Gastroesophageal sphincter (tissue), 3 donors: ENCODE measurements at regions not wholly inside any gene's neighbourhood (a gene's known extent, or its start where the extent isn't known, plus 50 kb on each side); places are given as distances from the start of the nearest gene placed in this dataset.

Experiments
- EP300 ChIP-seq: sonication (generic); formaldehyde crosslinking; IDR thresholded peaks from one replicate; pipeline ENCODE4 v1.6.1; 2017; ENCODE audit warnings: antibody characterized with exemption, mild to moderate bottlenecking
- POLR2AphosphoS5 ChIP-seq: sonication (generic); formaldehyde crosslinking; IDR thresholded peaks from one replicate; pipeline ENCODE4 v1.6.1; 2017; ENCODE audit warnings: antibody characterized with exemption
- TF ChIP-seq, protein P1 (sequence below), 4 experiments: fragments of 200-600 bp in 2 of 4; fragments of 450-650 bp in 2 of 4; sonication (generic) in 1 of 4; IDR thresholded peaks; one replicate each; pipeline ENCODE4 v1.5.1; 2017 to 2019; ENCODE audit warnings: antibody characterized with exemption in 4 of 4, mild to moderate bottlenecking in 2 of 4, moderate library complexity in 2 of 4

DNA sequence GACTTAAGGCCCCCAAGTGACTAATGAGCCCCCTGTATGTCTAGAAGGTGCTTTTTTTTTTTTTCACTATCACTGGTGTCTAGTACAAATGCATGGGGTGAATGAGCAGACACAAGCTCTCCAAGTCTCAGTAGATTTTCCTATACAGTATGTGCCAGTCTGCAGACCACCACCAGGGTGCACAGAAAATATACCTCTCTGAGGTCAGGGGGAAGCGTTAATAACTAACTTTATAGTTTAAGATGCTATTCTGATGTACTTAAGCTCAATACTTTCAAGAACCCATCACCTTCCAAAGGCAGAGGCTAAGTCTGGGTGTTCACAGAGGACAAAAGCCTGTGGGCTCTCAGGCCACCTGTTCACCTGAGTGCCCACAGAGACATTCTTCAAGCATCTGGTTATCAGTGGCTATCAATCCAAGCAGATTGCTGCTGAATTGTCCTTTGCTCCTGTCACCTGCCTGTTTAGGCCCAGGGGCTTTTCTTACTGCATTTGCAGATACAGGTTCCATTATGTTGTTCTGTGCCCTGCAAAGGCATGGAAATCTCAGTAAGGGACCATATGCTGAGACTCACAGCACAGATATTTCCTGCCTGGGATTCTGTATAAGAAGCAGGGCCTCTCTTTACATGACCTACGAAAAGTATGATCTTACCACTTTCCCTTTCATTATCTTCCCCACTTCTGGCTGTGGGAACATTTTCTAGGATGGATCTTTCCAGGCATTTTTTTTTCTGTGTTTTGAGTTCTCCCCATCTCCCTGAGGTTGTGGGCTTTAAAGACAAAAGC is 534.6 kb downstream of the TNS1 start:
- TF ChIP-seq, protein P1, sequence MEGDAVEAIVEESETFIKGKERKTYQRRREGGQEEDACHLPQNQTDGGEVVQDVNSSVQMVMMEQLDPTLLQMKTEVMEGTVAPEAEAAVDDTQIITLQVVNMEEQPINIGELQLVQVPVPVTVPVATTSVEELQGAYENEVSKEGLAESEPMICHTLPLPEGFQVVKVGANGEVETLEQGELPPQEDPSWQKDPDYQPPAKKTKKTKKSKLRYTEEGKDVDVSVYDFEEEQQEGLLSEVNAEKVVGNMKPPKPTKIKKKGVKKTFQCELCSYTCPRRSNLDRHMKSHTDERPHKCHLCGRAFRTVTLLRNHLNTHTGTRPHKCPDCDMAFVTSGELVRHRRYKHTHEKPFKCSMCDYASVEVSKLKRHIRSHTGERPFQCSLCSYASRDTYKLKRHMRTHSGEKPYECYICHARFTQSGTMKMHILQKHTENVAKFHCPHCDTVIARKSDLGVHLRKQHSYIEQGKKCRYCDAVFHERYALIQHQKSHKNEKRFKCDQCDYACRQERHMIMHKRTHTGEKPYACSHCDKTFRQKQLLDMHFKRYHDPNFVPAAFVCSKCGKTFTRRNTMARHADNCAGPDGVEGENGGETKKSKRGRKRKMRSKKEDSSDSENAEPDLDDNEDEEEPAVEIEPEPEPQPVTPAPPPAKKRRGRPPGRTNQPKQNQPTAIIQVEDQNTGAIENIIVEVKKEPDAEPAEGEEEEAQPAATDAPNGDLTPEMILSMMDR (IDR thresholded peaks at IDR 0.05) = no peak
- TF ChIP-seq POLR2AphosphoS5 = no peak
- no peak for TF ChIP-seq EP300
